MV-4-11 (cell line): ENCODE measurements at regions not wholly inside any gene's neighbourhood (a gene's known extent, or its start where the extent isn't known, plus 50 kb on each side); places are given as distances from the start of the nearest gene placed in this dataset.

Experiments used
- DNase-seq: peaks from one replicate; lab custom pipeline; 2025; lab: John Stamatoyannopoulos, UW

GRCh38 chr1:14100919-14101318 lies 400.9 kb downstream of the PRDM2 start:
- no peak for DNase-seq

GRCh38 chr1:14102180-14102579 lies 402.2 kb downstream of the PRDM2 start:
- DNase-seq: no peak

- no peak for DNase-seq
Measured at GRCh38 chr1:14103878-14104430, 404.0 kb downstream of the PRDM2 start.

- no peak for DNase-seq
Measured at GRCh38 chr1:14106126-14106525, 406.1 kb downstream of the PRDM2 start.

GRCh38 chr1:14106679-14107313 lies 406.8 kb downstream of the PRDM2 start:
- DNase-seq: no peak

GRCh38 chr1:14108356-14109275 lies 408.6 kb downstream of the PRDM2 start:
- no peak for DNase-seq

- DNase-seq: no peak
Measured at GRCh38 chr1:14109276-14109635, 409.3 kb downstream of the PRDM2 start.

- DNase-seq: no peak
Measured at GRCh38 chr1:14110040-14110439, 410.1 kb downstream of the PRDM2 start.

- no peak for DNase-seq
Measured at GRCh38 chr1:14111121-14111520, 411.1 kb downstream of the PRDM2 start.

- no peak for DNase-seq
Measured at GRCh38 chr1:14112613-14113012, 412.6 kb downstream of the PRDM2 start.

- DNase-seq: no peak
Measured at GRCh38 chr1:14113271-14113670, 413.3 kb downstream of the PRDM2 start.

GRCh38 chr1:14113841-14114567 lies 414.0 kb downstream of the PRDM2 start:
- DNase-seq: no peak

GRCh38 chr1:14115976-14116375 lies 416.0 kb downstream of the PRDM2 start:
- no peak for DNase-seq

- no peak for DNase-seq
Measured at GRCh38 chr1:14117700-14118099, 417.7 kb downstream of the PRDM2 start.

GRCh38 chr1:14118691-14119485 lies 418.9 kb downstream of the PRDM2 start:
- DNase-seq: no peak

- no peak for DNase-seq
Measured at GRCh38 chr1:14120895-14121294, 420.9 kb downstream of the PRDM2 start.

- no peak for DNase-seq
Measured at GRCh38 chr1:14128096-14128495, 428.1 kb downstream of the PRDM2 start.

- no peak for DNase-seq
Measured at GRCh38 chr1:14129009-14129408, 429.0 kb downstream of the PRDM2 start.

- no peak for DNase-seq
Measured at GRCh38 chr1:14135070-14135469, 435.1 kb downstream of the PRDM2 start.

GRCh38 chr1:14136152-14136763 lies 436.3 kb downstream of the PRDM2 start:
- DNase-seq: no peak

- no peak for DNase-seq
Measured at GRCh38 chr1:14136881-14137280, 436.9 kb downstream of the PRDM2 start.
